Hematopoietic multipotent progenitor cell treated with erythropoietin and hydrocortisone succinate and interleukin-3 and kit ligand, for 15 days (in vitro differentiated cells): ENCODE measurements at regions not wholly inside any gene's neighbourhood (a gene's known extent, or its start where the extent isn't known, plus 50 kb on each side); places are given as distances from the start of the nearest gene placed in this dataset.

Source experiments
- DNase-seq: peaks from one replicate; pipeline ENCODE4 v3.0.0-alpha.2; 2015; ENCODE audit warnings: low spot score

DNA sequence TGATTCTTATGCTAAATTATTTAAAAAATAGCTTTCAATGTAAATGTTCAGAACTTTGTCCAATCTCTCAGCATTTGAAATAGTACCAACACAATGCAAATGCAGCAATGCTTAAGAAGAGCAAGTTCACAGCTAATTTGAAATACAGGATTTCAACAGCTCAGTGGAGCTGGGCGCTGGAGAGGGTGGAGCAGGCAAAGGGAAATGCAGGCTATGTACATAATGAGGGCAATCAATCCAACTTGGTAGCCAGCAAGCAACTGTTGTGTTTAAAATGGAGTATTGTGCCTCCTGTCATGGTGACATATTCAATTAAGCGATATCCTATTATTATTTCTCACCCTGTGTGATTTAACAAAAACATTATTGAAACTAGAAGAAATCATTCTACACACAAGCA, 568.8 kb downstream of the PSAT1 start:
- DNase-seq, result no peak

DNA sequence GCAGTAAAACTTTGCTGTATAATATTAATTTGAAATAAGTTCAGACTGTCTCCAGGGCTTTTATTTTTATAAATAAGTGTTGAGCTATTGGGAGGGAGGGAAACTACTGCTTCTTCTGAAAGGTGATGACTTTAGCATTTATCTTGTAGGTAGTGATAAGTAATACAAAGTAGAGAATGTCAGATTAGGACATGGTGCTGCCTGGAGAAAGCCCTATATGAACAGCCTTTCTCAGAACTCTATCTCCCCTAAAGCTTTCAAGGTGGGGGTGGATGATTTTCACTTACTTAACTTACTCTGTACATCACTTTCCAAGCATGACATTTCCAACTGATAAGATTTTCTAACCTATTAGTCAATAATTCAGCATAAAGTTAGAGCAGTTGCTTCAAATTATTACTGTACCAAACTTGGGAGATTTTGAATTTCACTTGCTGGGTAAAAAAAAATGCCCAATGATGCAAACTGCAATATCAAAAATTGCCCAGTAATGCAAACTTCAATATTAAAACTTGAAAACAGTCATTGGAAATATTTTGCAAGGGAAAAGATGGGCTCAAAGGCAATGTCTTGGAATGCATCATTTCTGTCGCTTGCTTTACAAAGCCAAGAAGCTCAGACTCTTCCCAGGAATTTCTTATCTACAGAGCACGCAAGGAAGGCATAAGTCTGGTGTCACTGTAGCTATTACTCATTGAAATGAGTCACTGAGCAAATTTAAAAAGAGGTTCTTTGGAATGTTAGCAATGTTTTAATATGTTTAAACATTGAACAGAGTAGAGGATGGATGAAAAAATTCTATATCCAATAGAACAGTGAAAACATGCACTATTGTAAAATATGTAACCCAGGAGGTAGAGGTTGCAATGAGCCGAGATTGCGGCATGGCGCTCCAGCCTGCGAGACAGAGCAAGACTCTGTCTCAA, 569.5 kb downstream of the PSAT1 start:
- no peak for DNase-seq

DNA sequence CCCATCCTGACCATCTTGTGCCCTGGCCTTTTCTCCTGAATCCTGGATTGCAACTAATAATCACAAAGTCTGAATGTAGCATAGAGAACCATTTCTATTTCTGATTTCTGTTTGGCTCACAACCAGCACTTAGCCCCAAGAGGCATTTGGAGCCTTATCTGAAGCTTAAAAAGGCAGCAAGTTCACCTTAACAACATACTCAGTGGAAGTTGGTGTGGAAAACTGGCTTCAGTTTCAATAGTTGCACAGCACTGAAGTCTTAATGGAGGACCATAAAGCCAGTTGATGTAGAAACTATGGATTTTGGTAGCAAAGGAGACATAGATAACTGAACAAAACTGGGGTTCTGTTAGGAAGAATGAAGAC, 574.1 kb downstream of the PSAT1 start:
- no peak for DNase-seq

DNA sequence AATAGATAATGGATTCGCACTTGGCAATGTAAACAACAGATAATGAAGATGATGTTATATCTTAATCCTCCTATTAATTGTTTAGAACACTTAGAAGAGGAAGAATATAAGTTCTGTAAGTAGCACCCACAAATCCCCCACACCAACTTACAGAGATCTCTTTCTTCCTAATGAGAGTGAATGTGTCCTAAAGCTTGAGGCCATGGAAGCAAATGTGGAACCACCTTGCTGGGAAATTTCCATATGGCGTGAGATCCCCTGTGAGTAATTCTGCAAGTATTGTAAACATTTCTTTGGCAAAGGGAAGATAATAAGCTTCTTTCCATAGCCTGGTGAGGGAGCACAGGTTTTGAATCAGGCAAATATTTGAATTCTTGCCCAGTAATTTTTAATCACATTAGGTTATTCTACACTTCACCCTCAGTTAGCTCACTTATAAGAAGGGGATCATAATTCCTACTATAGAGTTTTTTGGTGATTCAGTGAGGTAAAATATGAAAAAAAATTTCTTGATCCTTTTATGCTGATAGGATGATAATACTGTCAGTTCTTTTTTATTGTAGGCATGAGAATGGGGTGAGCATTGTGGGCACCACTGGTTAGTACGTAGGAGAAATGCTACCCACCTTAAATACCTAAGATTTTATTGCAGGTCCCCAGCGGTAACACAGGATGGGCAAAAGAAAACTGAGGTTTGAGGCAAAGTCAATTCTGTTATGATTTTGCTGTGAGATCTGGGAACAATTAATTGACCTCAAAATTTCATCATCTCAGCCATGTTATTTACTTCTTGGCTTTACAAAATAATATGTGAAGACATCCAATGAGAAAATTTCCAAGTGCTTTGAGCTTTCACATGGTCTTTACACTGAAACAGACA, 574.8 kb downstream of the PSAT1 start:
- DNase-seq, result no peak

DNA sequence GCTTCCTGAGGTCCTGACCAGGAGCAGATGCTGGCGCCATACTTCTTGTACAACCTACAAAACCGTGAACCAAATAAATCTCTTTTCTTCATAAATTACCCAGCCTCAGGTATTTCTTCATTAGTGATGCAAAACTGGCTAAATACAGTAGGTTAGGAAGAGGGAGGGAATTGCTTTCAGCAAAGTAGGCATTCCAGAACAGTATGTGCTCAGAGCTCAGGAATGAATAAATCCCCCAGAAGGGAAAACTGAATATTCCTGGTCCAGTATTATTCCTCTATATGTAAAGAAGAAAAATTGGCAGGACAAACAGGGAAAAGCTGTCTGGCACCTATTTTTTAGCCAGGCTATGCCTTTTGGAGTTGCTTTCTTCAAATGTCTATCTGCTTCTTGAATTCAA, 577.1 kb downstream of the PSAT1 start:
- DNase-seq, result no peak

DNA sequence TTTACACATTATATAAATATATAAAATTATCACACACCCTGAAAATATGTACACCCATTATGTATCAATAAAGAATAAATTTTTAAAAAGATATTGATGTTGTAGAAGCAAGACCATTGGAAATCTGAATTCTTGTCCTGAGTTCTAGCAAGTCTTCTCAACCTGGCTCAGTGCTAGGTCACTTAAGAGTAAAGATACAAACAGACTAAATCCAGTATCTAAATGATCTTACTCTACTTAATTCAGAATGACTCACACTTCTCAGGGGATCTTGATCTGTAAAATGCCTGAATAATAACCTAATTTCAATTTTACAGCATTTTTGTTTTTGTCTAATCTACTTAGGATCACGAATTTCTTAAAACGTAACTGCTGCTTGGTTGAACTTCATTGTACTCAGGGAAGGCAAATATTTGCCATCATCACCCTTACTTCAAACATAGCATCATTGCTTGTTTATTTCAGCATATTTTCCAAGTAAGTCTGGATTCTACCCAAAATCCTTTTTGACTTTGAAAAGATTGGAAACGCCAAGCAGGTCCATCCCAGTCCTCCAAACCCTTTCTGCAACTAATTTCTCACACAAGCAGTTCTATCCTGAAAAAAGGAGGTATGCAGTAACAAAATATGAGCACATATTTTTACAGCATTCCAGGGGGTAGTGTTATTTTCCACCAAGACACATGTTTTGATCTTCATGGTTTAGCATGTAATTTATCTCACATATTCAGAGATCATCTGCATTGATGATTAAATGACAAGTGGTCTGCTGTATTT, 582.6 kb downstream of the PSAT1 start:
- no peak for DNase-seq

DNA sequence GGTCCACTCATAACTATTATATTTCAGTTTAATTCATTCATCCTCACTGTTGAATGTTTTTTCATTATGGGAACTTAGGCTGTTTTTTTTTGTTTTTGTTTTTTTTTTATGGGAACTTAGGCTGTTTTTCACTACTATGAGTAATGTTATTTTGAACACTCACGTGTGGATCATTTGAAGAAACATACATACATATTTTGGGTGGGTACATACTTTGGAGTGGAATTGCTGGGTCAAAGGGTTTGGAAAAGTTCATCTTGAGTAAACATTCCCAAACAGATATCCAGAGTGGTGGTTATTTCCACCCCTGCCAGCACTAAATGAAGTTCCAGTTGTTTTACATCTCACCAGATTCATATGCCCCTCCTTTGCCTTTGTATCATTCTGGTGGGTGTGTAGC, 584.4 kb downstream of the PSAT1 start:
- DNase-seq, result no peak

DNA sequence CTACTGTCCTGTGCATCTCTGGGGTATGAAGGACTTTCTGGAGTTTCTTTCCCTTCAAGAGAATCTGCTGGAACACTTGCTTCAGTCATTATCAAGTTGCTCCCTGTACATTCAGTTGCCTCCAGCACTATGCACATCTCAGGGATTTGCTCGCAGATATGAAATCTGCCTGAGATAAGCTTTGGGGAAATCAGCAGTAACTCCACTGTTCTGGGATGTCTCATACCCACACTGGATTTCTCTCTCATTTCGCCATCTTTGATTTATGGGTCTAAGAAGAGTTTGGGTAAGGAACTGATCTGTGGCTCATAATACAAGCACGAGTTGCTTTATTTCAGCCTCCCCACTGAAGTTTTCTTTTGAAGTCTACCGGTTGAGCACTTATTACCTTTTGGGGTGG, 585.6 kb downstream of the PSAT1 start:
- no peak for DNase-seq

DNA sequence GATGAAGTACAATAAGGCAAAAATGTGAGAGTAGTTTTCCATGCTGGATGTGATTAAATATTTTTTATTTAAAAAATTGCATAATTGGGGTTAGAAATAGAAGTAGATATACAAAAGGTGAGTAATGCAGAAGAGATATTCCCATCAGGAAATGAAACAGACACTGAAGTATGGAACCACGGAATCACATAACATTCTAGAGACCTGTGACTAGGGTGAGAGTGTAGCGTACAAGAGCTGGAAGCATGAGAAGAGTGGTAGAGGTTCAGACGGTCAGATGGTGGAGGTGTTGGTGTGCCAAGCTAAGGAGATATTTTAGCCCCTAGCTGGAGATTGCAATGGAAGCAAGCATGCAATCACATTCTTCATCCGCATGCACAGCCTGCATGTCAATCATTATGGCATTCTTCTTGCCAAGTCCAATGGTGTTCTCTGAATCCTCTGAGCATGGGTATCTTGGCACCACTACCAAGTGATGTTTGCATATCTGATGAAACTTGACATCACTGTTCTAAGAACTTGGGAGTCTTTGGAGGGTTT, 587.8 kb downstream of the PSAT1 start:
- no peak for DNase-seq

DNA sequence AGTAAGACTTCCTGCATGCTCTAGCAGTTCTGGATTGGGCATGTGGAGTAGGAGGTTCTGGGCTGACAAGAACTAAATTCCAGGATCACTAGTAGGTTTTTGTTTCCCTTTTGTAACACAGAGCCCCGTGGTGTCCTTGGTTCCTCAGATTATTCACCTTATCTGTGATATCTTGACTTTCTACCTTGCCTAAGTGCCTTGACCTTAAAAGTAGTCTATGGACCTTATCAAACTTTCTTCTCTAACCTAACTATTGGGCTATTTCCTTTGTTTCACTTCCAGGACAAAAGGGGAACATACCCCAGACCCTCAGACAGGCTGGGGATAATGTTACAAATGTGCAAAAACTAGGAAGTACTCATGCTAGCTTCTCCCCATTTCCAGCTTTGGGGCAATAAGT, 595.3 kb downstream of the PSAT1 start:
- no peak for DNase-seq

DNA sequence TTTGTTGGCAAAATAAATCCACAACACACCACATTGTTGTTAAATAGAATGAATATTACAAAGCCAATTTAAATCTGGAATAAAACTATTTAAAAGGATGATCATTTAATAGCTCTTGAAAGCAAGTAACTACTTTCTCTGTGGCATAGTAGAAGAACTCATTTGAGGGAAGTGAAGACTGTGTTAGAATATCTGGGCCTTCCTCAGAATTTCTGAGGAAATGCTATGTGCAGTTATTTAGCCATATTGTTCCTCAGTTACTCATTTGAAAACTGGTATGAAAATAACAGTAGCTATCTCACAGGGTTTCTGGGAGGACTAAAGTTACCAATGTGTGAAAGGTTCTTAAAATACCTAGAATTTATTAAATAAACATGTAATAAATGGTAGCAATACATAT, 595.8 kb downstream of the PSAT1 start:
- no peak for DNase-seq

DNA sequence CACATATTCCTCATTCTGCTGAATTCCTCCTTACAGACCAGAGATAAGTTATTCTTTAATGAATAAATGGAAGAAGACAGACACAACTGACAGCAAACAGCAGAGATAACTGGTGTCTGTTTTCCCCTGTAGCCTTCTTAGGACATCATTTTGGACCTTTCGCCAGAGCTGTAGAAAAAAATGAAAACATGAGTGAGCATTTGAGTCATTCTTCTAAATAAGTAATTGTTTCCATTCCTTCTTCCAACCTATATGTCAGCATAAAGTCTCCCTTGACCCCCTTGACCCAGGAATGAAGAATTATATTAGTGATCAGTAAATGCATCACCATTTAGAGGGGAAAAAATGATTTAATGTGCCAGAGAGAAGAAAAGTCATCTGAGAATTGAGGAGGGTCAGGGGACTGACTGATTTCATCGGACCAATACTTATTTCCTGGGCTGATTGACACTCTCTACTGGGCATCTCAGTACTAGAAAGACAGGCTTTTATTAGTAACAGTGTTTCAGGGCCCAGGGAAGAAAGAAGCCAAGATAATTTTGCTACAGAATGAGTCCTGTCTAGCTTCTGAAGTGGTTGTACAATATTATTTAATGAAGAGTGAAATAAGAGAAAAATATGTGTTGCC, 597.0 kb downstream of the PSAT1 start:
- DNase-seq, result no peak

DNA sequence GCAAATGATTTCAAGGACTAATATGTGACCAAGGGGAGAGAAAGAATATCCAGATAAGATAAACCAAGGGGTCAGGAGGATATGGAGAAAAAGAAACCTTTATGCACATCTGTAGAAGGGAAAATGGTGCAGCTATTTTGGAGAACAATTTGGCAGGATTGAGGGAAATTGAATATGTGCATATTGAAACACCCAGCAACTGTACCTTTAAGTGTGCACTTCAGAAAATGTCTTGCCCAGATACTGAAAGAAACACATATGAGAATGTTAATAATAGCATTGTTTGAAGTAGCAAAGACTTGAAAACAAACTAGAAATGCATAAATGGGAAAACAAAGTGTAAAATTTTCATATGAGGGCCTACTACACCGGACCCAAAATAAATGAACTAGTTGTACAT, 599.6 kb downstream of the PSAT1 start:
- no peak for DNase-seq

DNA sequence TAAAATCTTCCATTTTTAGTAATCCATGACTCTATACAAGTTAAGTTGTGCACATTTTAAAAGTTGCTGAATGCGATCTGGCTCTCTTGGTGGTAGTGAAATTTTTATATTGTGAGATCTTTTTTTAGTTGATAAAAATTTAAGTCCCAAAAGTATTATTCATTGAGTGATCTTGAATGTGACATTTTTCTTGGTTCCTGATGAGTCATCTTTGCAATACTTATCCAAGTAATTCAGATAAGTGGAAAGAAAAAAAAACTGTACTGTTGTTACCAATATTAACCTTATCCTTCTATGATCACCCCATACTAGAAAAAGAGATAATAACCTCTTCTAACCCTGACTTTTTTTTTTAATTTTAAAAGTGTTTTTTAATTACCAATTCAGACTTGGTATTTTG, 601.3 kb downstream of the PSAT1 start:
- DNase-seq, result no peak

DNA sequence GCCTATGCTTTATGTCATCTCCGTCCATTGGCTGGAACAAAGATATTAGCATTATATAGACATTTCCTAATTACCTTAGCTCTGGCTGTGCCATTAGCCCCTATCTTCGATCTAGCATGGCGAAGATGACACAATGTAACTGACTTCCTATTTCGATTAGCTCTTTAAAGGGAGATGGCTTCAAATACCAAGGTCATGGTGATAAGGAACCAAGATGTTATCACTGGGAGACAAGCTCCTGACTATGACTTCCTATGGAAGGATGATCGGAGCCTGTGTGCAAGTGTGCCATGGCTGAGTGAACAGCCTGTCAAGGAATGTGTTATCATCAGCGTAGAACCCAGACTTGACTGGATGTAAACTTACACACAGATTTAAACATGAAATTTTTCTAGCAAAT, 602.1 kb downstream of the PSAT1 start:
- no peak for DNase-seq

DNA sequence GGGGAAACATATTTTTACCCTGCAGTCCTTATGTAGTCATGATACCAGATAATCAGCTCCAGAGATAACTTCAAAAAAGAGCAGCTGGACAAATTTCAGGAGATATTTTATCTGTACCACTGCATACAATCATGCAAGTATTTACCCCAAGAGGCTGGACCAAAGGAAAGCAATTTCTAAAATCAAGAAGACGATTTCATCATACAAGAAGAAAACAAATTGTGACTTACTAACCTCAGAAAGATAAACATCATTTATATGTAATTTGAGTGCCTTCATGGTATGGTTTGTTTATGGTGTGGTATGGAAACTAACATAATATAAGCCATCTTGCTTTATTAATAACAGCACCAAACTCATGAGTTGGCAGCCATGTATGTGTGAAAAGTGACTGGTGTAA, 603.6 kb downstream of the PSAT1 start:
- DNase-seq, result no peak

DNA sequence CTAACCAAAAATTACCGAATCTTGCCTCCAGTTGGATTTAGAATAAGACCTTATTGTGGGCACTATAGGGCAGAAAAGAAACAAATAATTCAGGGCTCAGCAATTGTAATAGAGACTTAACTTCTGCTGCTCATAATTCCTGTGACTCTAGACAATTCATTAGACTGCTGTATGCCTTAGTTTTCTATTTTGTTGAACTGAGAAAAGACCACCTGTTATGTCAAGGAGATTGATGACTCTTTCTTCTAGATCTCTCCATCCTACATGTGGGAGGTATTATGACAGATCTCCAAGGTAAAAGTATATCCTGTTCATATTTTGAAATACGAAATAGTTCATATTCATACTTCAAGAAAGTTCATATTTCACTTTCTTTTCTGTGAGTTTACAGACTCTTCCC, 605.1 kb downstream of the PSAT1 start:
- DNase-seq, result no peak

DNA sequence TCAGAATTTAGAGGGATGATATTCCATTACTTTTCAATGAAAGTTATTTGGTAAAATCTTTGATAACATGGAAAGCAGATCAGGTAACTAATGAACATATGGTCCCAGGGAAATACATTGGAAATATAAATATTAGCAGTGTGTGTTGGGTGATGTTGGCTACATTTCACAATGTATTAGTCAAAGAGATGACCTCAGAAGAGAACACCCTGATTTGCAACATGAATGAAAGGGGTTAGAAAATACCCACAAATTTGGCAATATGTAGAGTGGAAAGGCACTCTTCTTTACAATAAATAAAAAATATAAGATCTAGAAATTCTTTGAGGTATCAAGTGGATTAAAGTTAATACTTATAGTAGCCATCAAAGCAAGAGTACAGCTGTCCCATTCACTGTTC, 606.7 kb downstream of the PSAT1 start:
- no peak for DNase-seq

DNA sequence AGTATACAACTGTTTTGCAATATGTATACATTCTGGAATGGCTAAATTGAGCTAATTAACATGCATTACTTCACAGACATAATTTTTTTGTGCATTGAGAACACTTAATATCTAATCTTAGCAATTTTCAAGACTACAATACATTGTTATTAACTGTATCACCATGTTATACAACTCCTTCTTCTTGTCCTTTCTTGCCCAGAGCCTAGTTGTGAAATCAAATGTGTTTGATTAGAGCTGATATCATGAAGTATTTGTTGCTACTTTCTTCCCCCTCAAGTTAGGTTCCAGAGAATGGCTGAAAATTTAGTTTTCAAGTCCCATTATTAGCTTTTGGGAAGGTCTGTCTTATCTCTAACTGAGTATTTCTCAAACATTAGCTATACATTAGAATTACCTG, 607.8 kb downstream of the PSAT1 start:
- no peak for DNase-seq

DNA sequence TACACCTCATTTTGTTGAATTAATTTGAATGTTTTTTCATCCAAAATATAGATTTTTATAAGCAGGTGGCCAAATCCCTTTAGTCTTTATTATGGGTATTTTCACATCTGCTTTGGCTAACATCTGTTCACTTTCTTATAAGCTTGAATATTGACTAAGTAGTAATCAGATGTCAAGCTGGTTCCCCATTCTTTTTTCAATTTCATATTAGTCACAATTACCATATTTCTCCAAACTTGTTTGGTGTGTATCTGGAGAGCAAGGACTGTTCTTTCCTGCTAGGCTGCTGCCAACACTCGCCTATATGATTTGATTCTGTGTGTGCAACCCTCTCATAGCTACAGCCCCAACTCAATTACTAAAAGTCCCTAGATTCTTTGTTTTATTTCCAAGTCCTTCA, 608.5 kb downstream of the PSAT1 start:
- no peak for DNase-seq

DNA sequence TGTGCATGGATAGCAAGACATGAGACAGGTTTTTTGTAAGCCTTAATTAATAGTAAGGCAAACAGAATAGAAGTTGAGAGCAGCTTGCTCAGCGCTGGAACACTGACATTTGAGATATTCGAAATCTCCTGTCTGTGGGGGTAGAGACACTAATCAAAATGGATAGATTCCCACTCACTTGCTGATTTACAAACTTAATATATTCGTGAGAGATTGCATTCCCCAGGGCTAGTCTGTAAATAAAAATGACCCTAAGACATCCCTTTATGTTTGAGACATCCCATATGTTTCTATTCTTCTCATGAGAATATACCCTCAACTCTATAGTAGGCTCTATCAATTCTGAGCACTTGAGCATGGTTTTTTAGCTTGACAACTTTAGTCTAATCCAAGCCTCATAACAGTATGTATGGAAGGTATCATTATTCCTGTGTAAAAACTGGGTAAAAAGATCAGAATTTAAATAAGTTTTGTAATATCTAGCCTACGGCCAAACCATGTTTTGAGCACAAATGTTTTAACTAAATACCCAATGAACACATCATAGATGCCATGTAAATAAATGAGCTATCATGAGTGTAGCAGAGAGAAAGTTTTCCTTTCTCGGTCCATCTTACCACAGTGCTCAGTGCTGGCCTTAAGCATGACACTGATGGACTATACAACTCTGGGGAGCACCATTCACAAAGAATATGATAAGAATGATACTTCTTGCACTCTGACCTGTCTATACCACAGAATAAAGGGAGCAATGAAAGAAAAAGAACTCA, 609.2 kb downstream of the PSAT1 start:
- DNase-seq, result no peak
